ENCODE measurements at regions not wholly inside any gene's neighbourhood (a gene's known extent, or its start where the extent isn't known, plus 50 kb on each side); places are given as distances from the start of the nearest gene placed in this dataset.

- no peaks in the 10 kb centered on the region for H3K9me3 ChIP-seq
- no peak overlapping the region for H3K4me3 ChIP-seq
- no peaks in the 10 kb centered on the region for H3K4me1 ChIP-seq
- intact Hi-C loops (cut with DNase I): no loop called here
- no peak for TF ChIP-seq CTCF (IDR thresholded peaks at IDR 0.05)
- DNase-seq: no peak
- no peaks in the 10 kb centered on the region for H3K27me3 ChIP-seq
- no peaks in the 10 kb centered on the region for H3K36me3 ChIP-seq
- H3K27ac ChIP-seq: no peak overlapping the region
- ATAC-seq: no peak
Measured at GRCh38 chr12:40511341-40511740, 180.9 kb upstream of the CNTN1 start.

- Histone ChIP-seq H3K27ac (no peak overlapping the region), H3K27me3 (no peaks in the 10 kb centered on the region), H3K4me3 (no peak overlapping the region), H3K36me3 (no peaks in the 10 kb centered on the region), H3K4me1 (no peaks in the 10 kb centered on the region), H3K9me3 (no peaks in the 10 kb centered on the region)
- ATAC-seq (peak; percentile 51), DNase-seq (no peak)
- no peak for TF ChIP-seq CTCF (IDR thresholded peaks at IDR 0.05)
- intact Hi-C loops (cut with DNase I): no loop called here
Measured at GRCh38 chr12:40515041-40515816, 177.0 kb upstream of the CNTN1 start.

GRCh38 chr12:40522837-40523236, 169.4 kb upstream of the CNTN1 start:
- H3K36me3 ChIP-seq: no peaks in the 10 kb centered on the region
- no peaks in the 10 kb centered on the region for H3K9me3 ChIP-seq
- no peak overlapping the region for H3K4me3 ChIP-seq
- ATAC-seq: no peak
- no peak overlapping the region for H3K27ac ChIP-seq
- DNase-seq: no peak
- no peaks in the 10 kb centered on the region for H3K27me3 ChIP-seq
- intact Hi-C loops (cut with DNase I): no loop called here
- TF ChIP-seq CTCF (IDR thresholded peaks at IDR 0.05): no peak
- no peaks in the 10 kb centered on the region for H3K4me1 ChIP-seq

- Histone ChIP-seq H3K36me3 (no peaks in the 10 kb centered on the region), H3K9me3 (no peaks in the 10 kb centered on the region), H3K4me1 (no peaks in the 10 kb centered on the region), H3K4me3 (no peak overlapping the region), H3K27ac (no peak overlapping the region), H3K27me3 (no peaks in the 10 kb centered on the region)
- DNase-seq (no peak), ATAC-seq (no peak)
- TF ChIP-seq CTCF (IDR thresholded peaks at IDR 0.05): no peak
- intact Hi-C loops (cut with DNase I): no loop called here
Measured at GRCh38 chr12:40525054-40525453, 167.2 kb upstream of the CNTN1 start.

GRCh38 chr12:40534828-40535227, 157.4 kb upstream of the CNTN1 start:
- ATAC-seq: no peak
- no peak for DNase-seq
- Histone ChIP-seq H3K36me3 (no peaks in the 10 kb centered on the region), H3K27me3 (no peaks in the 10 kb centered on the region), H3K4me1 (no peaks in the 10 kb centered on the region), H3K9me3 (no peaks in the 10 kb centered on the region), H3K27ac (no peak overlapping the region), H3K4me3 (no peak overlapping the region)
- intact Hi-C loops (cut with DNase I): no loop called here
- TF ChIP-seq CTCF (IDR thresholded peaks at IDR 0.05): no peak

GRCh38 chr12:40551466-40551865, 140.8 kb upstream of the CNTN1 start:
- DNase-seq (no peak), ATAC-seq (no peak)
- no peak for TF ChIP-seq CTCF (IDR thresholded peaks at IDR 0.05)
- Histone ChIP-seq H3K27me3 (no peaks in the 10 kb centered on the region), H3K4me3 (no peak overlapping the region), H3K4me1 (no peaks in the 10 kb centered on the region), H3K36me3 (no peaks in the 10 kb centered on the region), H3K9me3 (no peaks in the 10 kb centered on the region), H3K27ac (no peak overlapping the region)
- intact Hi-C loops (cut with DNase I): no loop called here
